Panc1 (cell line): ENCODE measurements at regions not wholly inside any gene's neighbourhood (a gene's known extent, or its start where the extent isn't known, plus 50 kb on each side); places are given as distances from the start of the nearest gene placed in this dataset.

Experiments used
- POLR2AphosphoS5 ChIP-seq: IDR thresholded peaks from 2 replicates; pipeline ENCODE4 v1.6.1; 2012; ENCODE audit warnings: mild to moderate bottlenecking, low read depth, low read length, moderate library complexity
- SIN3A ChIP-seq: IDR thresholded peaks from 2 replicates; pipeline ENCODE4 v1.6.1; 2012; ENCODE audit warnings: low read depth, mild to moderate bottlenecking, low read length, moderate library complexity, borderline replicate concordance; ENCODE audit not compliant: insufficient read depth
- TF ChIP-seq, protein P1 (sequence below), 2 experiments: IDR thresholded peaks; 2 replicates each; pipeline ENCODE4 v1.6.1; 2011 to 2012; ENCODE audit warnings: low read depth in 2 of 2, control low read depth in 1 of 2, low read length in 1 of 2, mild to moderate bottlenecking in 1 of 2, moderate library complexity in 1 of 2; ENCODE audit not compliant: insufficient read depth in 1 of 2
- TF ChIP-seq, protein P2 (sequence below): fragments of 450-650 bp; IDR thresholded peaks from 2 replicates; pipeline ENCODE4 v1.5.1; 2017; ENCODE audit warnings: mild to moderate bottlenecking

DNA sequence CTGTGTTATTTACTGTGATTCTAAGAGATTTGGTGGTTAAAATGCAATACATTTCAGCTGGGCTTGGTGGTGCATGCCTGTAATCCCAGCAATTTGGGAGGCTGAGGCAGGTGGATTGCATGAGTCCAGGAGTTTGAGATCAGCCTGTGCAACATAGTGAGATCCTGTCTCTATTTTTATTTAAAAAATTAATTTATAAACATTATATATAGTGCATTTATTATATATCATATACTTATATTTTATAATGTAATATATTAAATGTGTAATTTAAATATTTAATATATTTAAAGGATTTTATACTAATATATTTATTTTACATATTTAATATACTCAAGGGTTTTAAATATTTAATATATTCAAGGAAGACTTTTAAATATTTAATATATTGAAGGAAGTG, 402.8 kb upstream of the PCDH15 start:
- TF ChIP-seq, protein P1, sequence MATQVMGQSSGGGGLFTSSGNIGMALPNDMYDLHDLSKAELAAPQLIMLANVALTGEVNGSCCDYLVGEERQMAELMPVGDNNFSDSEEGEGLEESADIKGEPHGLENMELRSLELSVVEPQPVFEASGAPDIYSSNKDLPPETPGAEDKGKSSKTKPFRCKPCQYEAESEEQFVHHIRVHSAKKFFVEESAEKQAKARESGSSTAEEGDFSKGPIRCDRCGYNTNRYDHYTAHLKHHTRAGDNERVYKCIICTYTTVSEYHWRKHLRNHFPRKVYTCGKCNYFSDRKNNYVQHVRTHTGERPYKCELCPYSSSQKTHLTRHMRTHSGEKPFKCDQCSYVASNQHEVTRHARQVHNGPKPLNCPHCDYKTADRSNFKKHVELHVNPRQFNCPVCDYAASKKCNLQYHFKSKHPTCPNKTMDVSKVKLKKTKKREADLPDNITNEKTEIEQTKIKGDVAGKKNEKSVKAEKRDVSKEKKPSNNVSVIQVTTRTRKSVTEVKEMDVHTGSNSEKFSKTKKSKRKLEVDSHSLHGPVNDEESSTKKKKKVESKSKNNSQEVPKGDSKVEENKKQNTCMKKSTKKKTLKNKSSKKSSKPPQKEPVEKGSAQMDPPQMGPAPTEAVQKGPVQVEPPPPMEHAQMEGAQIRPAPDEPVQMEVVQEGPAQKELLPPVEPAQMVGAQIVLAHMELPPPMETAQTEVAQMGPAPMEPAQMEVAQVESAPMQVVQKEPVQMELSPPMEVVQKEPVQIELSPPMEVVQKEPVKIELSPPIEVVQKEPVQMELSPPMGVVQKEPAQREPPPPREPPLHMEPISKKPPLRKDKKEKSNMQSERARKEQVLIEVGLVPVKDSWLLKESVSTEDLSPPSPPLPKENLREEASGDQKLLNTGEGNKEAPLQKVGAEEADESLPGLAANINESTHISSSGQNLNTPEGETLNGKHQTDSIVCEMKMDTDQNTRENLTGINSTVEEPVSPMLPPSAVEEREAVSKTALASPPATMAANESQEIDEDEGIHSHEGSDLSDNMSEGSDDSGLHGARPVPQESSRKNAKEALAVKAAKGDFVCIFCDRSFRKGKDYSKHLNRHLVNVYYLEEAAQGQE (IDR thresholded peaks at IDR 0.05; ENCODE audit: insufficient read depth in 1 of 2, low read depth in 2 of 2, low read length in 1 of 2): no peak
- TF ChIP-seq, protein P2, sequence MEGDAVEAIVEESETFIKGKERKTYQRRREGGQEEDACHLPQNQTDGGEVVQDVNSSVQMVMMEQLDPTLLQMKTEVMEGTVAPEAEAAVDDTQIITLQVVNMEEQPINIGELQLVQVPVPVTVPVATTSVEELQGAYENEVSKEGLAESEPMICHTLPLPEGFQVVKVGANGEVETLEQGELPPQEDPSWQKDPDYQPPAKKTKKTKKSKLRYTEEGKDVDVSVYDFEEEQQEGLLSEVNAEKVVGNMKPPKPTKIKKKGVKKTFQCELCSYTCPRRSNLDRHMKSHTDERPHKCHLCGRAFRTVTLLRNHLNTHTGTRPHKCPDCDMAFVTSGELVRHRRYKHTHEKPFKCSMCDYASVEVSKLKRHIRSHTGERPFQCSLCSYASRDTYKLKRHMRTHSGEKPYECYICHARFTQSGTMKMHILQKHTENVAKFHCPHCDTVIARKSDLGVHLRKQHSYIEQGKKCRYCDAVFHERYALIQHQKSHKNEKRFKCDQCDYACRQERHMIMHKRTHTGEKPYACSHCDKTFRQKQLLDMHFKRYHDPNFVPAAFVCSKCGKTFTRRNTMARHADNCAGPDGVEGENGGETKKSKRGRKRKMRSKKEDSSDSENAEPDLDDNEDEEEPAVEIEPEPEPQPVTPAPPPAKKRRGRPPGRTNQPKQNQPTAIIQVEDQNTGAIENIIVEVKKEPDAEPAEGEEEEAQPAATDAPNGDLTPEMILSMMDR: no peak
- TF ChIP-seq POLR2AphosphoS5 (no peak), SIN3A (no peak)
